Parathyroid adenoma (tissue), 2 donors: ENCODE measurements at regions not wholly inside any gene's neighbourhood (a gene's known extent, or its start where the extent isn't known, plus 50 kb on each side); places are given as distances from the start of the nearest gene placed in this dataset.
A peak's percentile ranks its signal among the peaks of the same experiment; 100 is the strongest.

Source experiments
- H2AFZ ChIP-seq: fragments of 300-600 bp; sonication (generic); one replicate; pipeline ENCODE4 v1.7.0; 2017; ENCODE audit warnings: antibody characterized with exemption, mild to moderate bottlenecking
- H3K27ac ChIP-seq: fragments of 300-600 bp; sonication (generic); one replicate; pipeline ENCODE4 v1.7.0; 2017
- H3K27me3 ChIP-seq: fragments of 300-600 bp; sonication (generic); one replicate; pipeline ENCODE4 v1.7.0; 2017; ENCODE audit warnings: low read length; ENCODE audit not compliant: control insufficient read depth, insufficient read depth
- H3K36me3 ChIP-seq: fragments of 300-600 bp; sonication (generic); one replicate; pipeline ENCODE4 v1.7.0; 2017; ENCODE audit warnings: low read length; ENCODE audit not compliant: control insufficient read depth, insufficient read depth
- H3K4me1 ChIP-seq: fragments of 300-600 bp; sonication (generic); one replicate; pipeline ENCODE4 v1.7.0; 2017; ENCODE audit warnings: control low read depth
- H3K4me2 ChIP-seq: fragments of 300-600 bp; sonication (generic); one replicate; pipeline ENCODE4 v1.7.0; 2017; ENCODE audit warnings: low read length
- H3K4me3 ChIP-seq: fragments of 300-600 bp; sonication (generic); one replicate; pipeline ENCODE4 v1.7.0; 2017; ENCODE audit warnings: low read depth, low read length
- H3K79me2 ChIP-seq: fragments of 300-600 bp; sonication (generic); one replicate; pipeline ENCODE4 v1.7.0; 2017; ENCODE audit warnings: control low read depth
- H3K9ac ChIP-seq: fragments of 300-600 bp; sonication (generic); one replicate; pipeline ENCODE4 v1.7.0; 2017; ENCODE audit warnings: mild to moderate bottlenecking
- H3K9me3 ChIP-seq: fragments of 300-600 bp; sonication (generic); one replicate; pipeline ENCODE4 v1.7.0; 2017; ENCODE audit warnings: low read length; ENCODE audit not compliant: control insufficient read depth
- TF ChIP-seq, protein P1 (sequence below): fragments of 300-600 bp; sonication (generic); IDR thresholded peaks from one replicate; pipeline ENCODE4 v1.7.0; 2017; ENCODE audit warnings: antibody characterized with exemption, mild to moderate bottlenecking
- donor health status: primary hyperparathyroidism.

DNA sequence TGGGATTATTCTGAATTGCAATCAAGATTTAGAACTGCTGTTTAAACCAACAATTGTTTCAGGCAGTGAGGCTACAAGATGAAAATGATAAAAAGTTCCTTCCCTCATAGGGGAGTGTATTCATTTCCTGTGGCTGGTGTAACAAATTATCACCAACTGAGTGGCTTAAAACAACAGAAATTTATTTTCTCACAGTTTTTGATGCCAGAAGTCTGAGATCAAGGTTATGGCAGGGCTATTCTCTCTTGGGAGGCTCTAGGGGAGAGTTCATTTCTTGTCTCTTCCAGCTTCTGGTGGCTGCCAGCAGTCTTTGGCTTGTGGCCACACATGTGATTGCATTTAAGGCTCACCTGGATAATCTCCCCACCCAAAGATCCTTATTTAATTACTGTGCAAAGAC is 290.5 kb upstream of the ZSWIM2 start:
- Histone ChIP-seq H3K36me3 (no peaks in the 10 kb centered on the region), H3K27me3 (no peaks in the 10 kb centered on the region), H2AFZ (no peak overlapping the region), H3K9ac (no peak overlapping the region), H3K4me3 (no peak overlapping the region), H3K4me1 (no peaks in the 10 kb centered on the region), H3K9me3 (no peaks in the 10 kb centered on the region), H3K4me2 (no peak overlapping the region), H3K27ac (no peak overlapping the region), H3K79me2 (no peaks in the 10 kb centered on the region)
- TF ChIP-seq, protein P1, sequence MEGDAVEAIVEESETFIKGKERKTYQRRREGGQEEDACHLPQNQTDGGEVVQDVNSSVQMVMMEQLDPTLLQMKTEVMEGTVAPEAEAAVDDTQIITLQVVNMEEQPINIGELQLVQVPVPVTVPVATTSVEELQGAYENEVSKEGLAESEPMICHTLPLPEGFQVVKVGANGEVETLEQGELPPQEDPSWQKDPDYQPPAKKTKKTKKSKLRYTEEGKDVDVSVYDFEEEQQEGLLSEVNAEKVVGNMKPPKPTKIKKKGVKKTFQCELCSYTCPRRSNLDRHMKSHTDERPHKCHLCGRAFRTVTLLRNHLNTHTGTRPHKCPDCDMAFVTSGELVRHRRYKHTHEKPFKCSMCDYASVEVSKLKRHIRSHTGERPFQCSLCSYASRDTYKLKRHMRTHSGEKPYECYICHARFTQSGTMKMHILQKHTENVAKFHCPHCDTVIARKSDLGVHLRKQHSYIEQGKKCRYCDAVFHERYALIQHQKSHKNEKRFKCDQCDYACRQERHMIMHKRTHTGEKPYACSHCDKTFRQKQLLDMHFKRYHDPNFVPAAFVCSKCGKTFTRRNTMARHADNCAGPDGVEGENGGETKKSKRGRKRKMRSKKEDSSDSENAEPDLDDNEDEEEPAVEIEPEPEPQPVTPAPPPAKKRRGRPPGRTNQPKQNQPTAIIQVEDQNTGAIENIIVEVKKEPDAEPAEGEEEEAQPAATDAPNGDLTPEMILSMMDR, result no peak

DNA sequence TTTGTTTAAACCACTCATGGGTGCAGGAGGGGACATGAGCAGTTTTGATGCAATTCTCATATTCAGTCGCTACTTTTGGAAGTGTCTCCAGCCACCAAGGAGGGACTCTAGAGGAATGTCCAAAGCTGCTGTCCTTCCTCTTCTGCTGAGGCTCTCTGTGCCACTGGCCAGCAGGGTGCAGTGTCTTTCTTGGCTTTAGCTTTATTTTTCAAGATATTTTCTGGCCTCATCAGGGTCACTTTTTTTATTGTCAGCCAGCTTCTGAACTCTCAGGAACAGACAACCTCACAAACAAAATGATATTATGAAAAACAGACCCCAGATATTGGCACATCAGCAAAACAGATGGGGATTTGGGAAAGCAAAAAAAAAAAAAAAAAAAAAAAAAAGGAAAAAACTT is 289.3 kb upstream of the ZSWIM2 start:
- H3K79me2 ChIP-seq, result no peaks in the 10 kb centered on the region
- H3K36me3 ChIP-seq, result no peaks in the 10 kb centered on the region
- H3K27me3 ChIP-seq, result no peaks in the 10 kb centered on the region
- no peaks in the 10 kb centered on the region for H3K9me3 ChIP-seq
- H3K9ac ChIP-seq, result no peak overlapping the region
- H2AFZ ChIP-seq, result no peak overlapping the region
- no peak overlapping the region for H3K4me2 ChIP-seq
- H3K27ac ChIP-seq, result no peak overlapping the region
- H3K4me1 ChIP-seq, result no peaks in the 10 kb centered on the region
- H3K4me3 ChIP-seq, result no peak overlapping the region
- TF ChIP-seq, protein P1, result peak; percentile 78

DNA sequence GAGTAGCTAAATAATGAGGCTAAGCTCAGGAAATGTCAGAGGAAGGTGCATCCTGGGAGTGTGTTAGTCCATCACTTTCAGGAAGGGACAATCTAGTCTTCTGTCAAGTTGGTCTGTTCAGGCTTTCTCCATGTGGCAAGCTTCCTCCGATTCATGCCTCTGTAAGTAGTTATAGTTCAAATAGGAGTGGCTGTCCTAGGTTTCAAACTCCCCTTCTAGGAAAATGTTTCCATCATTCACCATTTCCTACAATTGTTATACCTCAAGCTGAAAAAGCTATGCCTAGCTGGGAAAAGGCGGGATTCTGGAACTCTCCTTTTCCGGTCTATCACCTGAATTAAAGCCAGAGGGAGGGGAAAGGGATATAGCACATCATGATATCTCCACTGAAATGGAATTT is 287.7 kb upstream of the ZSWIM2 start:
- no peaks in the 10 kb centered on the region for H3K27me3 ChIP-seq
- TF ChIP-seq, protein P1, result no peak
- H3K27ac ChIP-seq, result no peak overlapping the region

DNA sequence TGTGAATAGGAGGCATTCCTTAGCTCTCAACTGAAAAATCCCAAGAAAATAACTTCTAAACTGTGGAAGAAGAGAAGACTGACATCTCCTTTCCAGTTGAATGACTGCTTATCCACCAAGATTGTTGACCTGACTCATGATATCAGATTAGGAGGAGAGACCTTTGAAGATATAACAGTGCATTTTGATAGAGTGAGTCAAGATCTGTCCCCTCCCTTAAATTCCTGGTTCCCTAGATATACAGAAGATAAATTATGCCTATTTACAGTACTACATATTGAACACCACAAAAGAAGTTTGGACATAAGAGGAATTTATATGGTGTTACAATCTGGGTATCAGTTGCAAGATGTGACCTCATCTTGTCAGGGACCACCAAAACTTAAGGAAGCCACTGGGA is 285.3 kb upstream of the ZSWIM2 start:
- TF ChIP-seq, protein P1, result no peak
- no peak overlapping the region for H3K27ac ChIP-seq

More for the DNA sequence above, 287.7 kb upstream of the ZSWIM2 start:
- H3K79me2 ChIP-seq, result no peaks in the 10 kb centered on the region
- no peak overlapping the region for H3K4me3 ChIP-seq
- no peaks in the 10 kb centered on the region for H3K36me3 ChIP-seq
- no peaks in the 10 kb centered on the region for H3K4me1 ChIP-seq
- H3K9ac ChIP-seq, result no peak overlapping the region
- no peaks in the 10 kb centered on the region for H3K9me3 ChIP-seq
- no peak overlapping the region for H3K4me2 ChIP-seq
- no peak overlapping the region for H2AFZ ChIP-seq

DNA sequence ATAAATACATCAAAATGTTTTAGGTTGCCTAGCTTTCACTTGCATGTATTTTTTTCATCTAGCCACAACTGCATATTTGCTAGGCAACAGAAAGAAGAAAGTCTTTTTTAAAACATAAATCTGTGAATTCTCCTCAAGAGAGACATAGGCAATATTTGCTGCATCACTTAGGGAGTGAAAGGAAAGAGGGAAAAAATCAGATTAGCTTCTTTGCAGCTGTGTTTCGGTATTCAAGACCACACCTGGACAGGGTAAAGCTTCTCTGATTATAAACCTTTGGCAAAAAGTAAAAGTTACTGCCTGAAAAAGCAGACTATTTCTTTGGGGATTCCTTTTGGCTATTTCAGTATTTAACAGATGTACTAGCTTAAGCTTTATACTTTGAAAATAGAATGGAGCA is 280.9 kb upstream of the ZSWIM2 start:
- H3K4me1 ChIP-seq, result no peaks in the 10 kb centered on the region
- no peaks in the 10 kb centered on the region for H3K27me3 ChIP-seq
- H3K4me2 ChIP-seq, result no peak overlapping the region
- no peak overlapping the region for H3K9ac ChIP-seq
- H3K79me2 ChIP-seq, result no peaks in the 10 kb centered on the region
- H3K27ac ChIP-seq, result no peak overlapping the region
- TF ChIP-seq, protein P1, result no peak
- H3K36me3 ChIP-seq, result no peaks in the 10 kb centered on the region
- no peaks in the 10 kb centered on the region for H3K9me3 ChIP-seq
- no peak overlapping the region for H3K4me3 ChIP-seq
- no peak overlapping the region for H2AFZ ChIP-seq

More for the DNA sequence above, 285.3 kb upstream of the ZSWIM2 start:
- no peak overlapping the region for H3K4me2 ChIP-seq
- H2AFZ ChIP-seq, result no peak overlapping the region
- H3K4me1 ChIP-seq, result no peaks in the 10 kb centered on the region
- no peak overlapping the region for H3K9ac ChIP-seq
- H3K79me2 ChIP-seq, result no peaks in the 10 kb centered on the region
- H3K36me3 ChIP-seq, result no peaks in the 10 kb centered on the region
- H3K9me3 ChIP-seq, result no peaks in the 10 kb centered on the region
- no peak overlapping the region for H3K4me3 ChIP-seq
- H3K27me3 ChIP-seq, result no peaks in the 10 kb centered on the region
